ENCODE measurements at regions not wholly inside any gene's neighbourhood (a gene's known extent, or its start where the extent isn't known, plus 50 kb on each side); places are given as distances from the start of the nearest gene placed in this dataset.

GRCh38 chr16:65663774-65664173 lies 541.9 kb upstream of the CDH11 start:
- TF ChIP-seq, protein P1, sequence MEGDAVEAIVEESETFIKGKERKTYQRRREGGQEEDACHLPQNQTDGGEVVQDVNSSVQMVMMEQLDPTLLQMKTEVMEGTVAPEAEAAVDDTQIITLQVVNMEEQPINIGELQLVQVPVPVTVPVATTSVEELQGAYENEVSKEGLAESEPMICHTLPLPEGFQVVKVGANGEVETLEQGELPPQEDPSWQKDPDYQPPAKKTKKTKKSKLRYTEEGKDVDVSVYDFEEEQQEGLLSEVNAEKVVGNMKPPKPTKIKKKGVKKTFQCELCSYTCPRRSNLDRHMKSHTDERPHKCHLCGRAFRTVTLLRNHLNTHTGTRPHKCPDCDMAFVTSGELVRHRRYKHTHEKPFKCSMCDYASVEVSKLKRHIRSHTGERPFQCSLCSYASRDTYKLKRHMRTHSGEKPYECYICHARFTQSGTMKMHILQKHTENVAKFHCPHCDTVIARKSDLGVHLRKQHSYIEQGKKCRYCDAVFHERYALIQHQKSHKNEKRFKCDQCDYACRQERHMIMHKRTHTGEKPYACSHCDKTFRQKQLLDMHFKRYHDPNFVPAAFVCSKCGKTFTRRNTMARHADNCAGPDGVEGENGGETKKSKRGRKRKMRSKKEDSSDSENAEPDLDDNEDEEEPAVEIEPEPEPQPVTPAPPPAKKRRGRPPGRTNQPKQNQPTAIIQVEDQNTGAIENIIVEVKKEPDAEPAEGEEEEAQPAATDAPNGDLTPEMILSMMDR (IDR thresholded peaks at IDR 0.05) = no peak
- TF ChIP-seq POLR2A (IDR thresholded peaks at IDR 0.05) (no peak), POLR2AphosphoS5 (IDR thresholded peaks at IDR 0.05; ENCODE audit: insufficient read depth in 1 of 2, low read depth in 1 of 2) (no peak)
